KMS-11 (cell line): ENCODE measurements at regions not wholly inside any gene's neighbourhood (a gene's known extent, or its start where the extent isn't known, plus 50 kb on each side); places are given as distances from the start of the nearest gene placed in this dataset.

Experiments
- H2AFZ ChIP-seq: fragments of 200-600 bp; sonication (generic); 2 replicates; pipeline ENCODE4 v1.6.1; 2016; ENCODE audit warnings: antibody characterized with exemption, mixed run types, low read depth
- H3K27ac ChIP-seq: fragments of 200-600 bp; sonication (generic); 2 replicates; pipeline ENCODE4 v1.6.1; 2016; ENCODE audit warnings: mild to moderate bottlenecking, mixed run types
- H3K27me3 ChIP-seq: fragments of 200-600 bp; sonication (generic); 2 replicates; pipeline ENCODE4 v1.6.1; 2017; ENCODE audit warnings: mild to moderate bottlenecking, low read depth, mixed run types, moderate library complexity; ENCODE audit not compliant: insufficient read depth
- H3K36me3 ChIP-seq: fragments of 200-600 bp; sonication (generic); 2 replicates; pipeline ENCODE4 v1.6.1; 2017; ENCODE audit warnings: mild to moderate bottlenecking, mixed run types; ENCODE audit not compliant: insufficient read depth
- H3K4me1 ChIP-seq: fragments of 200-600 bp; sonication (generic); 2 replicates; pipeline ENCODE4 v1.6.1; 2016; ENCODE audit warnings: mild to moderate bottlenecking, low read depth, mixed run types; ENCODE audit not compliant: poor library complexity, severe bottlenecking
- H3K4me2 ChIP-seq: fragments of 200-600 bp; sonication (generic); 2 replicates; pipeline ENCODE4 v1.7.0; 2016; ENCODE audit warnings: mild to moderate bottlenecking, mixed run types
- H3K4me3 ChIP-seq: fragments of 200-600 bp; sonication (generic); IDR thresholded peaks from 2 replicates; pipeline ENCODE4 v1.6.1; 2017; ENCODE audit warnings: low read depth, low read length, mixed read lengths; ENCODE audit not compliant: insufficient read depth
- H3K79me2 ChIP-seq: fragments of 200-600 bp; sonication (generic); 2 replicates; pipeline ENCODE4 v1.6.1; 2016; ENCODE audit warnings: low read depth, mixed run types; ENCODE audit not compliant: insufficient read depth
- H3K9ac ChIP-seq: fragments of 200-600 bp; sonication (generic); 2 replicates; pipeline ENCODE4 v1.6.1; 2016; ENCODE audit warnings: mild to moderate bottlenecking, mixed run types
- H4K20me1 ChIP-seq: fragments of 200-600 bp; sonication (generic); 2 replicates; pipeline ENCODE4 v1.6.1; 2016; ENCODE audit warnings: mild to moderate bottlenecking, mixed run types; ENCODE audit not compliant: insufficient read depth
- CTCF ChIP-seq: fragments of 200-600 bp; sonication (generic); conservative IDR thresholded peaks from 2 replicates; pipeline ENCODE4 v1.6.1; 2017; ENCODE audit warnings: low read depth, mild to moderate bottlenecking, antibody characterized with exemption, low read length, moderate library complexity, mixed read lengths

DNA sequence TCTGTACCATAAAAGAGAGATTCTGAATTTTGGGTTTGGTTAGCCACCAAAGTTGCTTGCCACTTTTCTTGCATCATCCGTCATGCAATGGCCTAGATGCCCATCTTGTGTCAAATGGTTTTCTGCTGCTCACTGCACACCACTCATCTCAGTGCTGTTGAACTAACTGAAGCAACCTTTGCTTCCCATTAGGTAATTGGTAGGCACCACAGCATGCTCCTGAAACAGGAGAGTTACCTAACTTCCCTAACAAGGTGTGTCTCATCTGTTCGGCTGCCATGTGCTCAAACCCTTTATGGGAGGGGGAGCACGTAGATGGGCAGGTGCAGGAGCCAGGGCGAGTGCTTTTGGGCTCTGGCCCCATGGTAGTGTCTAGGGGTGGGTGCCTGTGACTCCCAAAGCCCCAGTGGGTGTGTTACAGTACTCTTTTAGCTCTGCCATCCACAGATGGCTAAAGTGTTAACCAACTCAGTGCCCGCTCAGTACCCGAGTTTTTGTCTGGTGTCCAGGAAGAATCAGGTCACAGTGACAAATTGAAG lies 147.4 kb upstream of the SPACA1 start:
- H3K9ac ChIP-seq = no peak overlapping the region

GRCh38 chr6:87899499-87900147 lies 148.0 kb upstream of the SPACA1 start:
- no peaks in the 10 kb centered on the region for H3K36me3 ChIP-seq
- H3K4me1 ChIP-seq = peaks cover 27% of the 10 kb centered on the region
- H3K4me3 ChIP-seq = no peak overlapping the region
- no peaks in the 10 kb centered on the region for H3K27me3 ChIP-seq
- H4K20me1 ChIP-seq = no peaks in the 10 kb centered on the region
- no peak overlapping the region for H3K9ac ChIP-seq
- H3K79me2 ChIP-seq = no peaks in the 10 kb centered on the region
- H2AFZ ChIP-seq = no peak overlapping the region
- H3K27ac ChIP-seq = no peak overlapping the region
- no peak for TF ChIP-seq CTCF
- H3K4me2 ChIP-seq = no peak overlapping the region

More for the DNA sequence above, 147.4 kb upstream of the SPACA1 start:
- H3K4me1 ChIP-seq = peaks cover 33% of the 10 kb centered on the region
- H3K79me2 ChIP-seq = no peaks in the 10 kb centered on the region
- H3K27me3 ChIP-seq = no peaks in the 10 kb centered on the region
- TF ChIP-seq CTCF = no peak
- H3K4me2 ChIP-seq = no peak overlapping the region
- no peak overlapping the region for H3K27ac ChIP-seq
- H3K4me3 ChIP-seq = no peak overlapping the region
- no peaks in the 10 kb centered on the region for H3K36me3 ChIP-seq
- no peaks in the 10 kb centered on the region for H4K20me1 ChIP-seq
- H2AFZ ChIP-seq = no peak overlapping the region

GRCh38 chr6:87897663-87898062 lies 150.0 kb upstream of the SPACA1 start:
- no peak overlapping the region for H3K9ac ChIP-seq
- no peak overlapping the region for H3K4me2 ChIP-seq
- TF ChIP-seq CTCF = no peak
- H3K79me2 ChIP-seq = no peaks in the 10 kb centered on the region
- peaks cover 7% of the 10 kb centered on the region for H3K4me1 ChIP-seq
- H2AFZ ChIP-seq = no peak overlapping the region
- no peaks in the 10 kb centered on the region for H3K36me3 ChIP-seq
- no peak overlapping the region for H3K4me3 ChIP-seq
- H3K27ac ChIP-seq = no peak overlapping the region
- no peaks in the 10 kb centered on the region for H3K27me3 ChIP-seq
- no peaks in the 10 kb centered on the region for H4K20me1 ChIP-seq

DNA sequence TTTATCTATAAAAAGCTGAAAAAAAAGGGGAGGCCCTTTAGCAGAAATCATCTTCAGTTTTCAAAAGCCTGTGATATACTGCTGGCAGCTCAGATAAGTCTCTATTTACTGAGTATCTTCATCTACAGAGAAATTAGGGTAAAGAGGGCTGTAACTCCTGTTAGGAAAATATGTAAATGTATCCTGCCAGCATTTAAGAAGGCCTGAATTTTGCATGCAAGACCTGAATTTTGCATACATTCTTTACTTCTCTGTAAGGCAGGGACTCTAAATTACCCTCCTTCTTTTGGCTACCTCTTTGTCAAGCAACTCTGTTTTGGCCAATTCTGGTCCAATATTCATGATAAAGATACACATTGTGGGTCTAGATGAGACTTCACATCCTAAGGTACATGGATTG lies 150.6 kb upstream of the SPACA1 start:
- H2AFZ ChIP-seq = no peak overlapping the region
- H4K20me1 ChIP-seq = no peaks in the 10 kb centered on the region
- TF ChIP-seq CTCF = no peak
- no peak overlapping the region for H3K4me3 ChIP-seq
- no peaks in the 10 kb centered on the region for H3K27me3 ChIP-seq
- H3K9ac ChIP-seq = no peak overlapping the region
- no peaks in the 10 kb centered on the region for H3K36me3 ChIP-seq
- H3K79me2 ChIP-seq = no peaks in the 10 kb centered on the region
- H3K4me2 ChIP-seq = no peak overlapping the region
- H3K27ac ChIP-seq = no peak overlapping the region
- H3K4me1 ChIP-seq = peaks cover under 1% of the 10 kb centered on the region
